Suprapubic skin (tissue), 3 donors: ENCODE measurements at regions not wholly inside any gene's neighbourhood (a gene's known extent, or its start where the extent isn't known, plus 50 kb on each side); places are given as distances from the start of the nearest gene placed in this dataset.

Experiments used
- POLR2A ChIP-seq, 2 donors: fragments of 450-650 bp; IDR thresholded peaks; one replicate each; pipeline ENCODE4 v1.6.1; 2017; ENCODE audit warnings: antibody characterized with exemption in 2 of 2, mild to moderate bottlenecking in 2 of 2, moderate library complexity in 2 of 2
- TF ChIP-seq, protein P1 (sequence below), 2 donors: fragments of 200-600 bp in 1 of 2; fragments of 450-650 bp in 1 of 2; sonication (generic) in 1 of 2; IDR thresholded peaks; one replicate each; pipeline ENCODE4 v1.5.1; 2016 to 2019; ENCODE audit warnings: antibody characterized with exemption in 2 of 2, mild to moderate bottlenecking in 1 of 2, moderate library complexity in 1 of 2

DNA sequence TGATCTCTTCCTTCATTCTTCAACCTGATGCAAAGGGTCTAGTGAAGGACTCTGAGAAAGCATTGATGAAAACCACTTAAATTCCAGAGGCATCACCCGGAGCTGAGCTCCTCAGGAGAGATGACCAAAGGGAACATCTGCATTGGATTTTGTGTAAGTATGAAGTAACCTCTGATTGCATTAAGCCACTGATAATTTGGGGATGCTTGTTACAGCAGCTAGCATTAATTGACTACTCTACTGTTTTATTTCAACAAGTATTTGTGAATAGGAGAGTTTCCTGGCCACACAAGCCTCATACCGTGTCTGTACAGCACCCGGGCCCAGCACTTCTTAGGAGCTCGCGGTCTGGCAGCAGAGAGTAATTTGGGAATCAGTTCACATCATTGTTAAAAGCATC lies 250.7 kb upstream of the POU3F1 start:
- TF ChIP-seq, protein P1, sequence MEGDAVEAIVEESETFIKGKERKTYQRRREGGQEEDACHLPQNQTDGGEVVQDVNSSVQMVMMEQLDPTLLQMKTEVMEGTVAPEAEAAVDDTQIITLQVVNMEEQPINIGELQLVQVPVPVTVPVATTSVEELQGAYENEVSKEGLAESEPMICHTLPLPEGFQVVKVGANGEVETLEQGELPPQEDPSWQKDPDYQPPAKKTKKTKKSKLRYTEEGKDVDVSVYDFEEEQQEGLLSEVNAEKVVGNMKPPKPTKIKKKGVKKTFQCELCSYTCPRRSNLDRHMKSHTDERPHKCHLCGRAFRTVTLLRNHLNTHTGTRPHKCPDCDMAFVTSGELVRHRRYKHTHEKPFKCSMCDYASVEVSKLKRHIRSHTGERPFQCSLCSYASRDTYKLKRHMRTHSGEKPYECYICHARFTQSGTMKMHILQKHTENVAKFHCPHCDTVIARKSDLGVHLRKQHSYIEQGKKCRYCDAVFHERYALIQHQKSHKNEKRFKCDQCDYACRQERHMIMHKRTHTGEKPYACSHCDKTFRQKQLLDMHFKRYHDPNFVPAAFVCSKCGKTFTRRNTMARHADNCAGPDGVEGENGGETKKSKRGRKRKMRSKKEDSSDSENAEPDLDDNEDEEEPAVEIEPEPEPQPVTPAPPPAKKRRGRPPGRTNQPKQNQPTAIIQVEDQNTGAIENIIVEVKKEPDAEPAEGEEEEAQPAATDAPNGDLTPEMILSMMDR (IDR thresholded peaks at IDR 0.05): no peak
- no peak for TF ChIP-seq POLR2A (IDR thresholded peaks at IDR 0.05)
